K562 (cell line): ENCODE measurements at regions not wholly inside any gene's neighbourhood (a gene's known extent, or its start where the extent isn't known, plus 50 kb on each side); places are given as distances from the start of the nearest gene placed in this dataset.

Experiments used
- ATAC-seq: fragments of 200-7000 bp; cut with Tn5 transposase; 3 replicates; pipeline ENCODE4 v1.9.1; 2020; ENCODE audit warnings: moderate library complexity
- BruUV-seq: library from RNA; stranded (reverse); fragments of 400-500 nt; replicated peaks from 2 replicates; lab custom pipeline; 2021; lab: Mats Ljungman, UMichigan
- CTCF ChIA-PET: fragments of 300-600 bp; formaldehyde crosslinking; extraction: SDS; loops from one replicate; lab custom pipeline; 2021; ENCODE audit warnings: low intra/inter-chr PET ratio; lab: Yijun Ruan, JAX
- POLR2A ChIA-PET: fragments of 300-600, 350-650 bp; sonication (Branson Sonifier 250); formaldehyde crosslinking; extraction: SDS; loops from one replicate; lab custom pipeline; 2021; ENCODE audit warnings: antibody characterized with exemption, inconsistent platforms; lab: Yijun Ruan, JAX
- DNase-seq, 4 experiments: peaks; one replicate each; pipeline versions ENCODE4 v3.0.0 to v3.0.0-alpha.2; 2011 to 2018; ENCODE audit warnings: low spot score in 3 of 4, mixed read lengths in 3 of 4; ENCODE audit errors: extremely low read depth in 1 of 4
- FAIRE-seq: peaks from 2 replicates; lab custom pipeline; 2011; peaks lifted over from hg19 to GRCh38; lab: Jason Lieb, UNC
- H2AFZ ChIP-seq: 2 replicates; pipeline ENCODE4 v1.6.0; 2011; ENCODE audit warnings: low read depth, low read length, control low read depth, inconsistent platforms
- H3K27ac ChIP-seq: fragments of 200-600 bp; 3 replicates; pipeline ENCODE4 v1.8.0; 2011; ENCODE audit warnings: low read depth, mild to moderate bottlenecking, control low read depth, inconsistent platforms, low read length, moderate library complexity, mixed read lengths; ENCODE audit errors: extremely low read depth
- H3K27me3 ChIP-seq, 2 experiments: fragments of 300-600 bp in 1 of 2; 2 replicates in 1 of 2; 3 replicates in 1 of 2; pipeline versions ENCODE4 v1.6.0 to v1.8.0; 2011; ENCODE audit warnings: inconsistent platforms in 2 of 2, low read length in 2 of 2, mild to moderate bottlenecking in 1 of 2, mixed read lengths in 1 of 2, moderate library complexity in 1 of 2; ENCODE audit not compliant: control insufficient read depth in 2 of 2, insufficient read depth in 2 of 2
- H3K36me3 ChIP-seq: fragments of 300-600 bp; 3 replicates; pipeline ENCODE4 v1.8.0; 2011; ENCODE audit warnings: mild to moderate bottlenecking, low read length, inconsistent platforms; ENCODE audit not compliant: control insufficient read depth, insufficient read depth
- H3K4me1 ChIP-seq, 2 experiments: fragments of 200-600 bp in 1 of 2; replicated peaks in 1 of 2; 2 replicates in 1 of 2; 3 replicates in 1 of 2; pipeline versions ENCODE4 v1.5.1 to v1.8.0; 2011; ENCODE audit warnings: inconsistent platforms in 2 of 2, low read length in 2 of 2, mild to moderate bottlenecking in 1 of 2, mixed read lengths in 1 of 2, moderate library complexity in 1 of 2; ENCODE audit not compliant: control insufficient read depth in 2 of 2, insufficient read depth in 2 of 2
- H3K4me2 ChIP-seq: 2 replicates; pipeline ENCODE4 v1.6.1; 2011; ENCODE audit warnings: low read length, control low read depth, inconsistent platforms, mixed read lengths; ENCODE audit not compliant: insufficient read depth
- H3K4me3 ChIP-seq: fragments of 200-600 bp; sonication (generic), shearing (Covaris generic); 2 replicates; pipeline ENCODE4 v1.5.1; 2016; ENCODE audit warnings: control low read depth, inconsistent platforms
- H3K79me2 ChIP-seq: fragments of 200-600 bp; 3 replicates; pipeline ENCODE4 v1.8.0; 2011; ENCODE audit warnings: low read length, inconsistent platforms; ENCODE audit not compliant: control insufficient read depth, insufficient read depth
- H3K9ac ChIP-seq, 2 experiments: 2 replicates each; pipeline versions ENCODE4 v1.6.0 to v1.6.1; 2011; ENCODE audit warnings: low read depth in 2 of 2, low read length in 2 of 2, control low read depth in 1 of 2, inconsistent platforms in 1 of 2, mild to moderate bottlenecking in 1 of 2, mixed read lengths in 1 of 2; ENCODE audit not compliant: insufficient read depth in 1 of 2
- H3K9me1 ChIP-seq: one replicate; pipeline ENCODE4 v1.6.0; 2011; ENCODE audit warnings: inconsistent platforms, mild to moderate bottlenecking, low read length, moderate library complexity; ENCODE audit not compliant: control insufficient read depth, insufficient read depth
- H3K9me3 ChIP-seq: replicated peaks from 2 replicates; pipeline ENCODE4 v1.5.1; 2011; ENCODE audit warnings: low read depth, low read length, inconsistent platforms; ENCODE audit not compliant: control insufficient read depth, insufficient read depth
- H4K20me1 ChIP-seq: replicated peaks from 2 replicates; pipeline ENCODE4 v1.6.1; 2011; ENCODE audit warnings: low read length, inconsistent platforms, mixed read lengths; ENCODE audit not compliant: control insufficient read depth, insufficient read depth
- BCL6 ChIP-seq: fragments of 250-450 bp; sonication (Bioruptor Pico); IDR thresholded peaks from 2 replicates; pipeline ENCODE4 v1.4.0; 2020
- CEBPB ChIP-seq: fragments of 450-650 bp; IDR thresholded peaks from 2 replicates; pipeline ENCODE4 v1.6.1; 2016; ENCODE audit warnings: missing genetic modification characterization, missing compliant biosample characterization
- CHCHD3 ChIP-seq: fragments of 250-450 bp; sonication (Bioruptor Pico); IDR thresholded peaks from 2 replicates; pipeline ENCODE4 v2.1.2; 2022; ENCODE audit warnings: mild to moderate bottlenecking
- DPF2 ChIP-seq: fragments of 450-650 bp; IDR thresholded peaks from 2 replicates; pipeline ENCODE4 v1.6.1; 2016
- FOSL1 ChIP-seq: fragments of 200-800 bp; sonication (Bioruptor generic); conservative IDR thresholded peaks from 2 replicates; pipeline ENCODE4 v1.6.1; 2016; ENCODE audit warnings: missing genetic modification characterization, missing compliant biosample characterization
- HCFC1 ChIP-seq: IDR thresholded peaks from 2 replicates; pipeline ENCODE4 v1.6.1; 2012; ENCODE audit warnings: low read depth, low read length, improper control_type of control experiment
- MECOM ChIP-seq: fragments of 250-450 bp; sonication (Bioruptor Pico); IDR thresholded peaks from 2 replicates; pipeline ENCODE4 v1.8.0; 2022; ENCODE audit warnings: inconsistent platforms
- NFIC ChIP-seq: fragments of 450-650 bp; IDR thresholded peaks from 2 replicates; pipeline ENCODE4 v1.6.1; 2017; ENCODE audit warnings: mild to moderate bottlenecking, inconsistent platforms
- POLR3G ChIP-seq: IDR thresholded peaks from 2 replicates; pipeline ENCODE4 v1.6.1; 2011; ENCODE audit not compliant: insufficient read length, insufficient replicate concordance; ENCODE audit errors: extremely low read depth
- PYGO2 ChIP-seq: fragments of 450-650 bp; IDR thresholded peaks from 2 replicates; pipeline ENCODE4 v1.6.1; 2016; ENCODE audit warnings: mild to moderate bottlenecking, missing genetic modification characterization, moderate library complexity, missing compliant biosample characterization
- SMAD1 ChIP-seq: fragments of 150-350 bp; IDR thresholded peaks from 2 replicates; pipeline ENCODE4 v1.6.1; 2014; ENCODE audit warnings: low read length, low read depth; ENCODE audit not compliant: partially characterized antibody
- SRSF9 ChIP-seq: fragments of 200-400 bp; formaldehyde crosslinking; IDR thresholded peaks from 2 replicates; pipeline ENCODE4 v1.6.1; 2017; ENCODE audit warnings: low read depth, low read length, borderline replicate concordance
- TAF1 ChIP-seq: IDR thresholded peaks from 2 replicates; pipeline ENCODE4 v1.6.1; 2011; ENCODE audit warnings: mild to moderate bottlenecking, low read length, moderate library complexity; ENCODE audit not compliant: insufficient read depth, control insufficient read depth, severe bottlenecking; ENCODE audit errors: extremely low read depth
- TAF7 ChIP-seq: fragments of 450-650 bp; IDR thresholded peaks from 2 replicates; pipeline ENCODE4 v1.6.1; 2016; ENCODE audit warnings: missing genetic modification characterization, missing compliant biosample characterization
- TCF7L2 ChIP-seq: fragments of 150-350 bp; IDR thresholded peaks from 2 replicates; pipeline ENCODE4 v1.6.1; 2016; ENCODE audit warnings: low read depth, mild to moderate bottlenecking, low read length, moderate library complexity
- ZNF124 ChIP-seq: sonication (generic); formaldehyde crosslinking; IDR thresholded peaks from 2 replicates; pipeline ENCODE4 v1.8.1; 2022; ENCODE audit warnings: missing genetic modification reagents
- ZNF830 ChIP-seq: fragments of 250-450 bp; sonication (Bioruptor Pico); IDR thresholded peaks from 2 replicates; pipeline ENCODE4 v1.5.0; 2021; ENCODE audit warnings: mild to moderate bottlenecking
- WGBS: fragments of 100-300 bp; shearing (Covaris generic); methylation state at CpG from one replicate; pipeline ENCODE4 v1.1.6; 2016; ENCODE audit warnings: low coverage, mixed read lengths; ENCODE audit not compliant: insufficient coverage; ENCODE audit errors: missing lambda C conversion rate; 5-methylcytosine and 5-hydroxymethylcytosine counted together
- in situ Hi-C: fragments of 300-500 bp; cut with MboI; formaldehyde crosslinking; loops from 4 replicates; pipeline ENCODE4 v1.15.0; 2018; ENCODE audit warnings: inconsistent platforms, mixed read lengths
- intact Hi-C: fragments of 100-400 bp; cut with micrococcal nuclease; formaldehyde crosslinking; loops from 2 replicates; pipeline ENCODE4 v1.14.2; 2022
- TF ChIP-seq, protein P1 (sequence below), 3 experiments: fragments of 200-800 bp in 1 of 3; sonication (Bioruptor generic) in 1 of 3; sonication (generic) in 1 of 3; formaldehyde crosslinking in 1 of 3; IDR thresholded peaks; 2 replicates each; pipeline versions ENCODE4 v1.6.1 to v1.8.0; 2016 to 2022; ENCODE audit warnings: mild to moderate bottlenecking in 2 of 3, missing compliant biosample characterization in 2 of 3, missing genetic modification characterization in 2 of 3, missing genetic modification reagents in 1 of 3

DNA sequence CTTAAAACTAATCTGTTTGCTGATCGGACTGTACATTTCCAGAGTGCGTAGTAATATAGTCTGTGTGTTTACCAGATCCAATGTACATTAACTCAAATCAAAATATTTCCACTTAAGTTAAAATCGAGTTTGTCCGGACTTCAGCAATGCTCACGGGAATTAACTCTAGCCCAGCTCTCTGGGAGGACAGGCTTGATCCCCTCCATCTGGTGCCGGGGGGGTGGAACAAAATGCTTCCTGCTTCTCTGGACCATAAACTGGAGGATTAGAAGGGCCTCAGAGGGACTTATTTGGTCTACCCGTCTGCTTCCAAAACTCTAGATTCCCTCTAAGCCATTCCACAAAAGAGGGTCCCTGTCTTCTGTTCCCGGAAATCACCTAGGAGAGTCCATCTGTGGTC lies 511.2 kb downstream of the BUD13 start (continued):
- TF ChIP-seq NFIC, result no peak
- TF ChIP-seq POLR3G, result no peak
- no peak for TF ChIP-seq TAF7 (tag)
- TF ChIP-seq MECOM (CRISPR knock-in tag), result no peak
- TF ChIP-seq SRSF9, result no peak
- no peak for TF ChIP-seq PYGO2 (tag)
- TF ChIP-seq HCFC1, result no peak

- no peak for TF ChIP-seq BCL6
- TF ChIP-seq ZNF124, result no peak
- TF ChIP-seq TCF7L2, result no peak
- no peak for TF ChIP-seq SMAD1
- no peak for TF ChIP-seq CEBPB (tag)
- no peak for TF ChIP-seq TAF1
- no peak for TF ChIP-seq DPF2
- no peak for TF ChIP-seq CHCHD3 (CRISPR knock-in tag)
- TF ChIP-seq, protein P1, sequence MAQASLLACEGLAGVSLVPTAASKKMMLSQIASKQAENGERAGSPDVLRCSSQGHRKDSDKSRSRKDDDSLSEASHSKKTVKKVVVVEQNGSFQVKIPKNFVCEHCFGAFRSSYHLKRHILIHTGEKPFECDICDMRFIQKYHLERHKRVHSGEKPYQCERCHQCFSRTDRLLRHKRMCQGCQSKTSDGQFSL (CRISPR knock-in tag; IDR thresholded peaks at IDR 0.05), result no peak
- TF ChIP-seq, protein P1 (tag; IDR thresholded peaks at IDR 0.05), result no peak
- TF ChIP-seq FOSL1, result no peak
- no peak for TF ChIP-seq ZNF830 (CRISPR knock-in tag)
- TF ChIP-seq, all 486 proteins: peak for 0
- H2AFZ ChIP-seq, result no peak overlapping the region
- BruUV-seq, result no TSS peak
- no peaks in the 10 kb centered on the region for H4K20me1 ChIP-seq
- no peaks in the 10 kb centered on the region for H3K9me1 ChIP-seq
- H3K36me3 ChIP-seq, result no peaks in the 10 kb centered on the region
- H3K9ac ChIP-seq, result no peak overlapping the region
- H3K27ac ChIP-seq, result no peak overlapping the region
- in situ Hi-C loops (no loop called here), intact Hi-C loops (no loop called here)
- no peak overlapping the region for H3K4me2 ChIP-seq
- DNase-seq, result no peak
- 0% methylated on average over 3 of the region's 3 CpGs for WGBS
- ChIA-PET CTCF (no interaction called here), POLR2A (no interaction called here)
- ATAC-seq, result no peak
- no peak for FAIRE-seq
- H3K9me3 ChIP-seq, result no peaks in the 10 kb centered on the region
- no peaks in the 10 kb centered on the region for H3K4me1 ChIP-seq
- H3K4me3 ChIP-seq, result no peak overlapping the region
- H3K79me2 ChIP-seq, result no peaks in the 10 kb centered on the region
- H3K27me3 ChIP-seq, result peaks cover 0 to 6% of the 10 kb centered on the region in 2 experiments; a peak in 1 of 5 replicates
These were observed 514.0 kb downstream of the BUD13 start for GRCh38 chr11:116258821-116259220.
